DMS 273 (cell line): ENCODE measurements at regions not wholly inside any gene's neighbourhood (a gene's known extent, or its start where the extent isn't known, plus 50 kb on each side); places are given as distances from the start of the nearest gene placed in this dataset.
"Not testable (repeated sequence)": the region's sequence is repeated elsewhere in the genome, so short reads cannot be mapped to it uniquely, and the experiment has no call there.

Experiments
- DNase-seq: peaks from one replicate; lab custom pipeline; 2025; ENCODE audit not compliant: unreplicated experiment; lab: John Stamatoyannopoulos, UW

GRCh38 chr4:179066254-179066653 lies 1624.0 kb upstream of the AGA start:
- not testable (repeated sequence) for DNase-seq

GRCh38 chr4:179071131-179071530 lies 1628.9 kb upstream of the AGA start:
- DNase-seq, result no peak

DNA sequence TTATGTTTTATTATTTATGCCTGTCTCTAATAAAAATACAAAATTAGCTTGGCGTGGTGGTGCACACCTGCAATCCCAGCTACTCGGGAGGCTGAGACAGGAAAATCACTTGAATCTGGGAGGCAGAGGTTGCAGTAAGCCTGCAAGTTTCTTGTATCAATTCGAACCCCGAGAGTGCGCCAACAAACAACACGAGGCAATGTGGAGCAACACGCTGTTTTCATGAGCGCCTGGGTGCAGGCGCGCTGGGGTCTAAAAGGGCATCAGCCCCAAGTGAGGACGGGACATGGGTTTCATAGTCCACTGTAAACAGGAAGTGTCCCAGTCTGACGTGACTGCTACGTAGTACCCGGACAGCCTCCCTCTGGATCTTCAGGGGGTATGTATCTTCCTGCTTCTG lies 1634.6 kb upstream of the AGA start:
- no peak for DNase-seq

GRCh38 chr4:179095585-179096221 lies 1653.5 kb upstream of the AGA start:
- DNase-seq, result peak; percentile 6

- peak; percentile 16 for DNase-seq
These were observed 1655.5 kb upstream of the AGA start for GRCh38 chr4:179097741-179098140.

DNA sequence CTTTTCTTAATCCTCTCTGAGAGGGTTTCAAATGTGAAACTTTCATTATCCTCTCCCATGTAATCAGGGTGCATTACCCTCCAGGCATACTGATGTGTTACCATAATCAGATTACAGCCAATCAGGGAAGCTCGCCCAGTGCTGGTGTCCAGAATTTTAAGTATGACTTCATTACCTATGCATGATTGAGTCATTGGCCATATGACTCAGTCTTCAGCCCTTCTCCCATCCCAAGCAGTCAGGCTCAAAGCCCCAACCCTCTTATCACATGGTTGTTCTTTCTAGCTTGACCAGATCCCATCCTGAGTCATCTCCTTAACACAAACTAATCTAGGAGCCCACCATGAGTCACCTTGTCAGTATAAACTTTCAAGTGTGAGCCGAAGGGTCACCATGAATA lies 1668.1 kb upstream of the AGA start:
- DNase-seq, result no peak

- DNase-seq, result no peak
These were observed 1668.6 kb upstream of the AGA start for GRCh38 chr4:179110816-179111215.

DNA sequence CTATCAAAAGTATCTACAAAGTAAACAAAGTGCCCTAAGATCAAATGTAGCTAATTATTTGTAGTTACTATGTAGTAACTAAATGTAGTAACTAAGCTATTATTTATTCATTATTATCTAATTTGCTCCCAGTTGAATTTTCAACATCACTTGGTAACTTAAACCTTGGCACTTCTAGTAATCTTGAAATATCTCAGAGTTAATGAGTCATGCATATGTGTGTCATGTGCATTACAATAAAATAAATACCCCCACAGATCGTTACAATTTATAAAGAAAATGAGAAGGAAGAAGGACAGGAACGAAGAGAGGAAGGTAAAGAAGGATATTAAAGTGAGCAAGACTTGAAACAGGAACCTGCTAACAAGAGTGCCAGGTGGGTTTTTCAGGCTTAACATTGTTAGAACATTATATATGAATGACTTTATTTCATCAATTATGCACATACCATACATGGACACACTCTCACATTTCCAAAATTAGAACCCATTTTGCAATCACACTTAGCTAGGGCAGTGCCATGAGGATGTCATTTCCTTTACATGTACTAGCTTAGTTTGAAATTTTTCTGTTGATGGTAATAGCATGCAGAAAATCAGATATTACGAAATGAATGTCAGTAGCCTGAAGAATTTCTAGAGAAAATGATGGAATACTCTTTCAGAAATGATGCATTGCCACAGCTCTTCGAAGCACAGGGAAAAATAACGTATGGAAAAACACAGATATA lies 1670.4 kb upstream of the AGA start:
- DNase-seq, result no peak

DNA sequence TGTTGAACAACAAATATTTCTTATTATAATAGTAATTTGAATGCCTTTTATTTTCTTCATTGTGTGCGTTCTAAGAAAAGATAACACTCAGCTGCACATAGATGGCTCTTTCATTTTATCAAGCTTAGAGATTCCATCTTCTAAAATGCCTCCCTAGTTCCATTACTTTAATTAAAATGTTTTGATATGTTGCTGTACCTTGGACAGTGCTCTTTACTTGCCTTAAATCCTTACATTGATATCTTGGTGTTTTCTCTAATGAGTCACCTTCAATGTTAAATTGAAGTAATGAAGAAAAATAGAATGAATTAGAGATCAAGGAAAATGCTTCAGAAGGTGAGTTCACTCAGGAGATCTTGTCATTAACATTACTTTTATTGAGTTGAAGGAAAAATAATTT lies 1672.4 kb upstream of the AGA start:
- no peak for DNase-seq

DNA sequence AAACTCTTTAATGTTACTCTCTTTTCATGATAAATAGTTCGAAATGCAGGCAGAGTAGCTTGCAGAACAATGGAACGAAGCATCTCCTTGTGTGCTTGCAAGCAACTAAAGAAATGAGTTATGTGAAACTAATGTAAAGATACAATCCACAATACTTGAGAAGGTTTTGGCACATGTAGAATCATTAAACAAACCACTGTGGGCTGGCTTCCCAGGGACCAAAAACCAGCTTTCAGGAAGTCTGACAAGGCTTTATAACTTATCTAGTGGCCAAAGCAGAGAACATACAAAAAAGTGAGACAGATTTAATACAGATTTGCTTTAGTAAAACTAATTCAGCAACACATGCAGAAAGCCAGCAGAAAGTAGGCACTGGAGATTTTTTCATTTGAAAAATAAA lies 1673.8 kb upstream of the AGA start:
- DNase-seq, result no peak

DNA sequence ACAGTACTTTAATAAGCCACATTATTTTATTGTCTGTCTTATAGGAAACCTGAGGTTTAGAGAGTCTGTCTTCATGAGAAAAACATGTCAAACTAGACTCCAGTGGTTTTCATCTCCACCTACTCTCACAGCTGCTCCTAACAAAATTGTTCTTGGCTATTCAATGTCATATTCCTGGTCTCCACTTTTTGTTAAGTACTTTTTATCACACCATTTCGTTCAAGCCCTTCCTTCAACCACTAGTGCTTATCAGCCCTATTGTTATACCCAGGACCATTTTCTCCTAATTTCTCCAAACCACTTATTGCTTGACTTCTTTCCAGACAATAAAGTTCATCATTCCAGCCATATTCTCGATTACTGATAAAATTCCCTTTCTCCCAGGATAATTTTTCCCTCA lies 1674.3 kb upstream of the AGA start:
- DNase-seq, result no peak

DNA sequence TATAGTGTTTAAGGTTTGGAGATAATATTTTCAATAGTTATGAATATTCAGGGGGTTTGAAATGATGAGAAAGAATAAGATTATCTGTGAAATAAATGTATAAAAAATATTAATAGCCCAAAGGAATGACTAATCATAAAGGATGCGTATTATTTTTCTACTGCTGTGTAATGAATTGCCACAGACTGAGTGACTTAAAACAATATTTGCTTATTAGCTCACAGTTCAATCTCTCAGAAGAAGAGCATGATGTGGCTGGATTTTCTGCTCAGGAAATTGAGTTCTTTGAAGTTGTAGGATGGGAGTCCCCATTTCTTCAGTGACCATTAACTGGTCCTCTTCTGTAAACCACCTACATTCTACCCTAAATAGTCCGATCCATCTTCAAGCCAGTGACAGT lies 1680.8 kb upstream of the AGA start:
- no peak for DNase-seq

DNA sequence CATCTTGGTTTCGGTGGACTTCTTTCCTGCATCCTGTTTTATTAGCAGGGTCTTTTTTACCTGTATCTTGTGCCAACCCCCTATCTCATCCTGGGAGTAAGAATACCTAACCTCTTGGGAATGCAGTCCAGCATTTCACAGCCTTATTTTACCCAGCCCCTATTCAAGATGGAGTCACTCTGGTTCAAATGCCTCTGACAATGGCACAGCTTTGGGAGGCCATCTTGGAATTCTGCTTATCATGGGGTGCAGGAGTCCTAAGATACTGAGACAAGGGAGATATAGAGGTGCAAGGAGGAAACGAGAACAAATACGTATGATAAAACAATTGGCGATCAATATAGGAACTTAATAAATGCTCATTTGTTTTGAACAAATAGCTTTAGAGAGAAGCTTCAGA lies 1682.2 kb upstream of the AGA start:
- no peak for DNase-seq

DNA sequence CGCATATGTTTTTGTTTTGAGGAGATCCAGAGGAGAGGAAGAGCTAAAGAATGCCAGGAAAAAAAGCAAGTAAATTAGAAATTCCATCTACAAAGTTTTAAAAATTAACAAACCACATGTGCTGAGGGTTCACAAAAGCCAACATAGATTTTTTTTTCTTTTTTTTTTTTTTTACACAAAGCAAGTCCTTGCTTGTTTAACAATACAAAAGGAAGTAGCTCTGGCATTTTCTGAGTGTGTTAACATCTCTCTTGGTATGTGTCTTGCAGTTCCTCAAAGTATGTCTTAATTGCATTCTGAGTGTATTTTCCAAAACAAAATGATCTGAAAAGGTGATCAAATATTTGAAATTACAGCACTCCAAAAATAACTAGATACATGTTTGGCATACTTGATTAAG lies 1682.7 kb upstream of the AGA start:
- DNase-seq, result no peak

DNA sequence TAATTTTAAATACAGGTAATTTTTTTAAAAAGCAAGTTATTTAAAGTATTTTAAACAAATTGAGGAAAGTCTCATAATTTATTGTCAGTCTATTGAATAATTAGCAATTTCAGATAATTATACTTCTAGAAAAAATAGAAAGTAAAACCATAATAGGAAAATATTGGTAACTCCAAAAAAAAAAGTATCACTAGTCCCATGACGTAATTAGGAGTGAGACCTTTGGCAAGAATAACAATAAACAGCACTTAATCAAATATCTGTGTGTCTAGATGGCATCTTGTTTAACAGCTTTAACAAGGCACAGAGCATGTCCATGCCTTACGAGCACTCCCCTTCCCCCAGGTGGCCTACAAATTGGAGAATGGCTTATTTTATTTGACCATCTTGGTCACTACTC lies 1683.6 kb upstream of the AGA start:
- no peak for DNase-seq

- DNase-seq, result no peak
These were observed 1686.1 kb upstream of the AGA start for GRCh38 chr4:179128299-179128698.

DNA sequence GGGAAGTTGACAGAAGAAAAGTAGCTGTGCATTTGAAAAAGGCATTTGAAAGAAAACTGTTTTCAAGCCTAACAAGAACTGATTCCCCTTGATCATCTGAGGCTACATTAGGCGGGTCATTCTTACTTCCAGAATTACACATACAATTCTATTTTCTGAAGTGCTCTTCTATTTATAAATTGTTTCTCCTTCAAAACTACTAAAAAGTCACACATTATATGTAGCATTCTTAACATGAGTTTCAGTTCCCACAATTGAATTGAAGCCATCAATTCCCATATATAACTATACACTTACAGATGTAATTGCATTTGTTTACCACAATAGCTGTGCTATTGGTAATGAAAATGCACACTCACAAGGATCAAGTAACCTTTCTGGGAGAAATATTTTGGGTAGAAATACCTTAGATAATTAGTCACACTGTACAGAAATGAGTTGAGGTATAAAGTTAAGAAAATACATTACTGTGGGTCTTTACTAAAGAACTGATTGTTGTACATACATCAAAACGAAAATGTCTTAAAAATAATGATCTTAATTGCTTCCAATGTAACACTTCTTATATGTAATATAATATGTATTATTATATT lies 1688.0 kb upstream of the AGA start:
- no peak for DNase-seq

GRCh38 chr4:179145746-179146525 lies 1703.7 kb upstream of the AGA start:
- DNase-seq, result no peak

GRCh38 chr4:179151770-179152169 lies 1709.5 kb upstream of the AGA start:
- no peak for DNase-seq

DNA sequence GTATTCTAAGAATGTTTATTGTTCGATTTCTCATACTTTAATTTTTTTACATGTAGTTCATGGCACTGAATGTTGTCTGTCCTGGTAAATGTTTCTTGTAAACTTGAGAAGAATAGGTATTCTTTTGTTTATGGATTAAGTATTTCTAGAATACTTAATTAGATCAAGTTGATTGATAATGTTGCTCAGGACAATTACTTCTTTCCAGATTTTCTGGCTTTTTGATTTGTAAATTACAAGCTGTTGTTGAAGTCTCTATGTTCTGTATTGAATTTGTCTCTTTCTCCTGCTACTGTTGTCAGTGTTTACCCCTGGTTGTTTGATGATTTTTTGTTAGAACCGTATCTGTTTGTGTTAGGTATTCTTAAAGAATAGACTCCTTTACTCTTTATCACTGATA lies 1720.9 kb upstream of the AGA start:
- no peak for DNase-seq

- no peak for DNase-seq
These were observed 1722.2 kb upstream of the AGA start for GRCh38 chr4:179164267-179164999.
